ENCODE measurements at regions not wholly inside any gene's neighbourhood (a gene's known extent, or its start where the extent isn't known, plus 50 kb on each side); places are given as distances from the start of the nearest gene placed in this dataset.

GRCh38 chr3:110734524-110734923, 337.1 kb upstream of the NECTIN3 start (continued):
- TF ChIP-seq, protein P1, sequence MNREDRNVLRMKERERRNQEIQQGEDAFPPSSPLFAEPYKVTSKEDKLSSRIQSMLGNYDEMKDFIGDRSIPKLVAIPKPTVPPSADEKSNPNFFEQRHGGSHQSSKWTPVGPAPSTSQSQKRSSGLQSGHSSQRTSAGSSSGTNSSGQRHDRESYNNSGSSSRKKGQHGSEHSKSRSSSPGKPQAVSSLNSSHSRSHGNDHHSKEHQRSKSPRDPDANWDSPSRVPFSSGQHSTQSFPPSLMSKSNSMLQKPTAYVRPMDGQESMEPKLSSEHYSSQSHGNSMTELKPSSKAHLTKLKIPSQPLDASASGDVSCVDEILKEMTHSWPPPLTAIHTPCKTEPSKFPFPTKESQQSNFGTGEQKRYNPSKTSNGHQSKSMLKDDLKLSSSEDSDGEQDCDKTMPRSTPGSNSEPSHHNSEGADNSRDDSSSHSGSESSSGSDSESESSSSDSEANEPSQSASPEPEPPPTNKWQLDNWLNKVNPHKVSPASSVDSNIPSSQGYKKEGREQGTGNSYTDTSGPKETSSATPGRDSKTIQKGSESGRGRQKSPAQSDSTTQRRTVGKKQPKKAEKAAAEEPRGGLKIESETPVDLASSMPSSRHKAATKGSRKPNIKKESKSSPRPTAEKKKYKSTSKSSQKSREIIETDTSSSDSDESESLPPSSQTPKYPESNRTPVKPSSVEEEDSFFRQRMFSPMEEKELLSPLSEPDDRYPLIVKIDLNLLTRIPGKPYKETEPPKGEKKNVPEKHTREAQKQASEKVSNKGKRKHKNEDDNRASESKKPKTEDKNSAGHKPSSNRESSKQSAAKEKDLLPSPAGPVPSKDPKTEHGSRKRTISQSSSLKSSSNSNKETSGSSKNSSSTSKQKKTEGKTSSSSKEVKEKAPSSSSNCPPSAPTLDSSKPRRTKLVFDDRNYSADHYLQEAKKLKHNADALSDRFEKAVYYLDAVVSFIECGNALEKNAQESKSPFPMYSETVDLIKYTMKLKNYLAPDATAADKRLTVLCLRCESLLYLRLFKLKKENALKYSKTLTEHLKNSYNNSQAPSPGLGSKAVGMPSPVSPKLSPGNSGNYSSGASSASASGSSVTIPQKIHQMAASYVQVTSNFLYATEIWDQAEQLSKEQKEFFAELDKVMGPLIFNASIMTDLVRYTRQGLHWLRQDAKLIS (CRISPR knock-in tag; IDR thresholded peaks at IDR 0.05; ENCODE audit: borderline replicate concordance), result no peak
- no peak for TF ChIP-seq ATF2 (CRISPR knock-in tag; IDR thresholded peaks at IDR 0.05; ENCODE audit: borderline replicate concordance, low read depth)

- TF ChIP-seq, protein P2, sequence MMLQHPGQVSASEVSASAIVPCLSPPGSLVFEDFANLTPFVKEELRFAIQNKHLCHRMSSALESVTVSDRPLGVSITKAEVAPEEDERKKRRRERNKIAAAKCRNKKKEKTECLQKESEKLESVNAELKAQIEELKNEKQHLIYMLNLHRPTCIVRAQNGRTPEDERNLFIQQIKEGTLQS (CRISPR knock-in tag; conservative IDR thresholded peaks at IDR 0.05), result no peak
- TF ChIP-seq OVOL2 (CRISPR knock-in tag; IDR thresholded peaks at IDR 0.05; ENCODE audit: borderline replicate concordance) (no peak), KAT7 (CRISPR knock-in tag; IDR thresholded peaks at IDR 0.05; ENCODE audit: borderline replicate concordance) (no peak), FOXP1 (CRISPR knock-in tag; IDR thresholded peaks at IDR 0.05; ENCODE audit: borderline replicate concordance) (no peak), NFYB (CRISPR knock-in tag; conservative IDR thresholded peaks at IDR 0.05; ENCODE audit: low read depth) (no peak), ZNF232 (CRISPR knock-in tag; IDR thresholded peaks at IDR 0.05) (no peak), ZNF425 (CRISPR knock-in tag; conservative IDR thresholded peaks at IDR 0.05) (no peak), CREM (CRISPR knock-in tag; IDR thresholded peaks at IDR 0.05) (no peak)
- H3K36me3 Mint-ChIP-seq, result no peaks in the 10 kb centered on the region
- H3K4me3 Mint-ChIP-seq, result no peak overlapping the region
- H3K27ac Mint-ChIP-seq, result no peak overlapping the region
- DNase-seq (ENCODE audit: low spot score), result no peak
- peaks cover 4% of the 10 kb centered on the region; the same call in 1 of the 2 replicates for H3K9me3 Mint-ChIP-seq
- H3K27me3 Mint-ChIP-seq (ENCODE audit: low read depth), result no peaks in the 10 kb centered on the region
- CTCF ChIA-PET, result no interaction called here
- POLR2A ChIA-PET, result no interaction called here
- no peak for ATAC-seq
- H3K4me1 Mint-ChIP-seq, result no peaks in the 10 kb centered on the region
Measured at GRCh38 chr3:110736332-110736731, 335.3 kb upstream of the NECTIN3 start.

DNA sequence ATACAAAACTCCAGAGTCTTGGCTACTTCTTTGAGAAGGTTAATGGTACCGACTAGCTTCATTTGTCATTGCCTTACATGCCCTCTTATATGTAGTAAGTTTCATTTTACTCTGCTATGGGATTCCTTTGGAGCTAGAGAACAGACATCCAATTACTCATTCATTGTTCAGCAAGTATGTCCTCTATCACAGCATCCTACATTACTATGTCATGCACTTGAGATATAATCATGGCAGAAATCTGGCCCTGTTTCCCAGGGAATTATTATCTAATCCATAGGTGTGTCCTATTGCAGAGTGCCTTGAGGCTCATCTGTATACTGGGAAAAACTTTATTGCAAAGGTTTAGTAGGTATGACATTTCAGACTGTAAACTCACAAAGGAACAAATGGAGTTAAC, 333.1 kb upstream of the NECTIN3 start:
- H3K27ac Mint-ChIP-seq, result no peak overlapping the region
- H3K27me3 Mint-ChIP-seq (ENCODE audit: low read depth), result no peaks in the 10 kb centered on the region
- ATAC-seq (no peak), DNase-seq (ENCODE audit: low spot score) (no peak)
- peaks cover 10% of the 10 kb centered on the region for H3K4me1 Mint-ChIP-seq
- peaks cover 4% of the 10 kb centered on the region; the same call in 1 of the 2 replicates for H3K9me3 Mint-ChIP-seq
- no peaks in the 10 kb centered on the region for H3K36me3 Mint-ChIP-seq
- no peak overlapping the region for H3K4me3 Mint-ChIP-seq
- ChIA-PET CTCF (no interaction called here), POLR2A (no interaction called here)
- TF ChIP-seq RELA (CRISPR knock-in tag; IDR thresholded peaks at IDR 0.05; ENCODE audit: borderline replicate concordance), result no peak
- TF ChIP-seq ZMAT4 (CRISPR knock-in tag; IDR thresholded peaks at IDR 0.05), result no peak
- no peak for TF ChIP-seq ZNF232 (CRISPR knock-in tag; IDR thresholded peaks at IDR 0.05)
- TF ChIP-seq, protein P3, sequence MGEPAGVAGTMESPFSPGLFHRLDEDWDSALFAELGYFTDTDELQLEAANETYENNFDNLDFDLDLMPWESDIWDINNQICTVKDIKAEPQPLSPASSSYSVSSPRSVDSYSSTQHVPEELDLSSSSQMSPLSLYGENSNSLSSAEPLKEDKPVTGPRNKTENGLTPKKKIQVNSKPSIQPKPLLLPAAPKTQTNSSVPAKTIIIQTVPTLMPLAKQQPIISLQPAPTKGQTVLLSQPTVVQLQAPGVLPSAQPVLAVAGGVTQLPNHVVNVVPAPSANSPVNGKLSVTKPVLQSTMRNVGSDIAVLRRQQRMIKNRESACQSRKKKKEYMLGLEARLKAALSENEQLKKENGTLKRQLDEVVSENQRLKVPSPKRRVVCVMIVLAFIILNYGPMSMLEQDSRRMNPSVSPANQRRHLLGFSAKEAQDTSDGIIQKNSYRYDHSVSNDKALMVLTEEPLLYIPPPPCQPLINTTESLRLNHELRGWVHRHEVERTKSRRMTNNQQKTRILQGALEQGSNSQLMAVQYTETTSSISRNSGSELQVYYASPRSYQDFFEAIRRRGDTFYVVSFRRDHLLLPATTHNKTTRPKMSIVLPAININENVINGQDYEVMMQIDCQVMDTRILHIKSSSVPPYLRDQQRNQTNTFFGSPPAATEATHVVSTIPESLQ (CRISPR knock-in tag; IDR thresholded peaks at IDR 0.05), result no peak
- TF ChIP-seq, protein P4, sequence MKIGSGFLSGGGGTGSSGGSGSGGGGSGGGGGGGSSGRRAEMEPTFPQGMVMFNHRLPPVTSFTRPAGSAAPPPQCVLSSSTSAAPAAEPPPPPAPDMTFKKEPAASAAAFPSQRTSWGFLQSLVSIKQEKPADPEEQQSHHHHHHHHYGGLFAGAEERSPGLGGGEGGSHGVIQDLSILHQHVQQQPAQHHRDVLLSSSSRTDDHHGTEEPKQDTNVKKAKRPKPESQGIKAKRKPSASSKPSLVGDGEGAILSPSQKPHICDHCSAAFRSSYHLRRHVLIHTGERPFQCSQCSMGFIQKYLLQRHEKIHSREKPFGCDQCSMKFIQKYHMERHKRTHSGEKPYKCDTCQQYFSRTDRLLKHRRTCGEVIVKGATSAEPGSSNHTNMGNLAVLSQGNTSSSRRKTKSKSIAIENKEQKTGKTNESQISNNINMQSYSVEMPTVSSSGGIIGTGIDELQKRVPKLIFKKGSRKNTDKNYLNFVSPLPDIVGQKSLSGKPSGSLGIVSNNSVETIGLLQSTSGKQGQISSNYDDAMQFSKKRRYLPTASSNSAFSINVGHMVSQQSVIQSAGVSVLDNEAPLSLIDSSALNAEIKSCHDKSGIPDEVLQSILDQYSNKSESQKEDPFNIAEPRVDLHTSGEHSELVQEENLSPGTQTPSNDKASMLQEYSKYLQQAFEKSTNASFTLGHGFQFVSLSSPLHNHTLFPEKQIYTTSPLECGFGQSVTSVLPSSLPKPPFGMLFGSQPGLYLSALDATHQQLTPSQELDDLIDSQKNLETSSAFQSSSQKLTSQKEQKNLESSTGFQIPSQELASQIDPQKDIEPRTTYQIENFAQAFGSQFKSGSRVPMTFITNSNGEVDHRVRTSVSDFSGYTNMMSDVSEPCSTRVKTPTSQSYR (CRISPR knock-in tag; IDR thresholded peaks at IDR 0.05), result no peak
- TF ChIP-seq, protein P5, sequence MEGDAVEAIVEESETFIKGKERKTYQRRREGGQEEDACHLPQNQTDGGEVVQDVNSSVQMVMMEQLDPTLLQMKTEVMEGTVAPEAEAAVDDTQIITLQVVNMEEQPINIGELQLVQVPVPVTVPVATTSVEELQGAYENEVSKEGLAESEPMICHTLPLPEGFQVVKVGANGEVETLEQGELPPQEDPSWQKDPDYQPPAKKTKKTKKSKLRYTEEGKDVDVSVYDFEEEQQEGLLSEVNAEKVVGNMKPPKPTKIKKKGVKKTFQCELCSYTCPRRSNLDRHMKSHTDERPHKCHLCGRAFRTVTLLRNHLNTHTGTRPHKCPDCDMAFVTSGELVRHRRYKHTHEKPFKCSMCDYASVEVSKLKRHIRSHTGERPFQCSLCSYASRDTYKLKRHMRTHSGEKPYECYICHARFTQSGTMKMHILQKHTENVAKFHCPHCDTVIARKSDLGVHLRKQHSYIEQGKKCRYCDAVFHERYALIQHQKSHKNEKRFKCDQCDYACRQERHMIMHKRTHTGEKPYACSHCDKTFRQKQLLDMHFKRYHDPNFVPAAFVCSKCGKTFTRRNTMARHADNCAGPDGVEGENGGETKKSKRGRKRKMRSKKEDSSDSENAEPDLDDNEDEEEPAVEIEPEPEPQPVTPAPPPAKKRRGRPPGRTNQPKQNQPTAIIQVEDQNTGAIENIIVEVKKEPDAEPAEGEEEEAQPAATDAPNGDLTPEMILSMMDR (IDR thresholded peaks at IDR 0.05), result no peak

Measured in WTC11 (cell line).